B cell (primary cell): ENCODE measurements at regions not wholly inside any gene's neighbourhood (a gene's known extent, or its start where the extent isn't known, plus 50 kb on each side); places are given as distances from the start of the nearest gene placed in this dataset.
"Not testable (repeated sequence)": the region's sequence is repeated elsewhere in the genome, so short reads cannot be mapped to it uniquely, and the experiment has no call there.

ENCODE experiments used
- ATAC-seq: fragments of 200-7000 bp; cut with Tn5 transposase; one replicate; pipeline ENCODE4 v1.10.0; 2021; ENCODE audit warnings: low read depth, mild to moderate bottlenecking, moderate number of reproducible peaks, moderate library complexity
- CTCF ChIA-PET: fragments of 350-600 bp; sonication (Branson Sonifier 250); formaldehyde crosslinking; loops from one replicate; lab custom pipeline; 2021; ENCODE audit warnings: antibody characterized with exemption, inconsistent platforms; lab: Charles Lee
- POLR2A ChIA-PET: fragments of 350-600 bp; sonication (Branson Sonifier 250); formaldehyde crosslinking; loops from one replicate; lab custom pipeline; 2021; ENCODE audit warnings: antibody characterized with exemption; lab: Charles Lee
- DNase-seq: peaks from one replicate; pipeline ENCODE4 v3.0.0; 2013
- H2AFZ ChIP-seq: 2 replicates; pipeline ENCODE4 v1.6.1; 2012; ENCODE audit warnings: mild to moderate bottlenecking, low read depth, low read length; ENCODE audit not compliant: insufficient read depth, poor library complexity, severe bottlenecking
- H3K27ac ChIP-seq, 2 donors: 1 replicate in 1 of 2; 2 replicates in 1 of 2; pipeline ENCODE4 v1.5.1; 2012 to 2013; ENCODE audit warnings: low read length in 2 of 2, mild to moderate bottlenecking in 2 of 2, moderate library complexity in 1 of 2
- H3K27me3 ChIP-seq, 4 experiments: fragments of 200-600 bp in 1 of 4; sonication (generic) in 1 of 4; replicated peaks in 1 of 4; 1 replicate in 2 of 4; 2 replicates in 2 of 4; pipeline versions ENCODE4 v1.6.1 to v1.7.0; 2013 to 2016; ENCODE audit warnings: low read length in 3 of 4, mild to moderate bottlenecking in 2 of 4, mixed read lengths in 1 of 4, moderate library complexity in 1 of 4; ENCODE audit not compliant: insufficient read depth in 4 of 4, control insufficient read depth in 3 of 4; ENCODE audit errors: control extremely low read depth in 1 of 4
- H3K36me3 ChIP-seq, 2 experiments: replicated peaks in 1 of 2; 1 replicate in 1 of 2; 2 replicates in 1 of 2; pipeline versions ENCODE4 v1.6.1 to v1.7.1; 2013; ENCODE audit warnings: low read length in 1 of 2; ENCODE audit not compliant: insufficient read depth in 2 of 2, control insufficient read depth in 1 of 2; ENCODE audit errors: control extremely low read depth in 1 of 2, extremely low read depth in 1 of 2
- H3K4me1 ChIP-seq, 2 donors: fragments of 200-600 bp in 1 of 2; sonication (generic) in 1 of 2; 1 replicate in 1 of 2; 2 replicates in 1 of 2; pipeline versions ENCODE4 v1.5.1 to v1.6.1; 2013 to 2017; ENCODE audit warnings: low read length in 2 of 2; ENCODE audit not compliant: control insufficient read depth in 2 of 2, insufficient read depth in 2 of 2
- H3K4me2 ChIP-seq: replicated peaks from 2 replicates; pipeline ENCODE3; 2012; ENCODE audit warnings: mild to moderate bottlenecking, low read depth, low read length; ENCODE audit not compliant: poor library complexity, severe bottlenecking
- H3K4me3 ChIP-seq, 5 experiments: fragments of 200-600 bp in 1 of 5; sonication (generic) in 1 of 5; 1 replicate in 3 of 5; 2 replicates in 2 of 5; pipeline versions ENCODE4 v1.5.1 to v1.7.0; 2011 to 2016; ENCODE audit warnings: low read length in 4 of 5, mild to moderate bottlenecking in 4 of 5, low read depth in 2 of 5, control low read depth in 1 of 5, moderate library complexity in 1 of 5; ENCODE audit not compliant: insufficient read depth in 1 of 5; ENCODE audit errors: control extremely low read depth in 1 of 5, extremely low read depth in 1 of 5
- H3K79me2 ChIP-seq: fragments of 200-600 bp; sonication (generic); one replicate; pipeline ENCODE4 v1.6.0; 2016; ENCODE audit warnings: low read length; ENCODE audit not compliant: control insufficient read depth, insufficient read depth
- H3K9ac ChIP-seq: fragments of 200-600 bp; sonication (generic); 2 replicates; pipeline ENCODE4 v1.6.1; 2017; ENCODE audit warnings: mild to moderate bottlenecking, low read length, moderate library complexity
- H3K9me3 ChIP-seq, 3 donors: one replicate each; pipeline versions ENCODE4 v1.6.1 to v1.7.1; 2013; ENCODE audit warnings: low read length in 2 of 3; ENCODE audit not compliant: control insufficient read depth in 2 of 3, insufficient read depth in 1 of 3; ENCODE audit errors: control extremely low read depth in 1 of 3
- H4K20me1 ChIP-seq: 2 replicates; pipeline ENCODE4 v1.6.0; 2012; ENCODE audit warnings: mild to moderate bottlenecking, low read length; ENCODE audit not compliant: insufficient read depth, control insufficient read depth, poor library complexity, severe bottlenecking
- H3K27ac Mint-ChIP-seq: one replicate; pipeline ENCODE4 v1.8.0; 2021; ENCODE audit warnings: mixed read lengths
- H3K27me3 Mint-ChIP-seq: one replicate; pipeline ENCODE4 v1.8.0; 2021; ENCODE audit warnings: mixed read lengths
- H3K4me1 Mint-ChIP-seq: one replicate; pipeline ENCODE4 v1.8.0; 2021; ENCODE audit warnings: mixed read lengths
- H3K4me3 Mint-ChIP-seq: one replicate; pipeline ENCODE4 v1.8.0; 2021; ENCODE audit warnings: mixed read lengths
- H3K9me3 Mint-ChIP-seq: one replicate; pipeline ENCODE4 v1.8.0; 2022; ENCODE audit warnings: mixed read lengths; ENCODE audit not compliant: insufficient read depth
- EZH2 ChIP-seq: IDR thresholded peaks from 2 replicates; pipeline ENCODE4 v1.6.1; 2012; ENCODE audit warnings: borderline replicate concordance, low read depth, mild to moderate bottlenecking, moderate library complexity, low read length; ENCODE audit not compliant: insufficient read depth, poor library complexity, severe bottlenecking
- WGBS: methylation state at CpG from one replicate; pipeline ENCODE4 v1.1.5; 2013; ENCODE audit warnings: missing lambda C conversion rate; ENCODE audit not compliant: insufficient coverage; 5-methylcytosine and 5-hydroxymethylcytosine counted together
- intact Hi-C: fragments of 100-400 bp; cut with micrococcal nuclease; formaldehyde crosslinking; loops from one replicate; pipeline ENCODE4 v1.10.0; 2022
- TF ChIP-seq, protein P1 (sequence below): fragments of 200-600 bp; IDR thresholded peaks from one replicate; pipeline ENCODE4 v1.8.0; 2022; ENCODE audit warnings: antibody characterized with exemption, mild to moderate bottlenecking

DNA sequence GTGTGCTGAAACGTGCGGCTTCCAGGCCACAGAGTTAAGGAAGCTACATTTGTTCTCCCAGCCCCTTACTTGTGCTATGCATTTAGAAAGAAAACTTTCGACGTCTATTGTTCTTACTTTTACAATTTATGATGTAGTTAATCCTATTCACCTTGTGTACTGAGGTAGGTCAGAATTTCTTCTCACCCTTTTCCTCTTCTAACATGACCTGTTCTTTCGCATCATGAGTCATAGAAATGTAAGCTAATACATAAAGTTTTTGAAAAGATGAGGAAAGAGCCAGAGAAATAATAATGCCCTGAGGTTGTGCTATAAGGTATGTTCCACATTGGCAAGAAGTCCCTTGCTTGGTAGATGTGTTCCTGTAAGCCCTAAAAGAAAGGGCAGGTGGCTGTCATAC lies 298.3 kb downstream of the TRIML1 start:
- Mint-ChIP-seq H3K27ac (no peak overlapping the region), H3K9me3 (peaks cover 10% of the 10 kb centered on the region), H3K4me1 (no peaks in the 10 kb centered on the region), H3K4me3 (no peak overlapping the region), H3K27me3 (no peaks in the 10 kb centered on the region)
- Histone ChIP-seq H3K27ac (no peak overlapping the region), H2AFZ (no peak overlapping the region), H3K4me2 (no peak overlapping the region), H3K4me3 (no peak overlapping the region), H3K4me1 (no peaks in the 10 kb centered on the region), H3K9me3 (no peaks in the 10 kb centered on the region), H3K79me2 (no peaks in the 10 kb centered on the region), H3K9ac (no peak overlapping the region), H3K27me3 (no peaks in the 10 kb centered on the region), H3K36me3 (no peaks in the 10 kb centered on the region), H4K20me1 (no peaks in the 10 kb centered on the region)
- TF ChIP-seq EZH2, result no peak
- TF ChIP-seq, protein P1, sequence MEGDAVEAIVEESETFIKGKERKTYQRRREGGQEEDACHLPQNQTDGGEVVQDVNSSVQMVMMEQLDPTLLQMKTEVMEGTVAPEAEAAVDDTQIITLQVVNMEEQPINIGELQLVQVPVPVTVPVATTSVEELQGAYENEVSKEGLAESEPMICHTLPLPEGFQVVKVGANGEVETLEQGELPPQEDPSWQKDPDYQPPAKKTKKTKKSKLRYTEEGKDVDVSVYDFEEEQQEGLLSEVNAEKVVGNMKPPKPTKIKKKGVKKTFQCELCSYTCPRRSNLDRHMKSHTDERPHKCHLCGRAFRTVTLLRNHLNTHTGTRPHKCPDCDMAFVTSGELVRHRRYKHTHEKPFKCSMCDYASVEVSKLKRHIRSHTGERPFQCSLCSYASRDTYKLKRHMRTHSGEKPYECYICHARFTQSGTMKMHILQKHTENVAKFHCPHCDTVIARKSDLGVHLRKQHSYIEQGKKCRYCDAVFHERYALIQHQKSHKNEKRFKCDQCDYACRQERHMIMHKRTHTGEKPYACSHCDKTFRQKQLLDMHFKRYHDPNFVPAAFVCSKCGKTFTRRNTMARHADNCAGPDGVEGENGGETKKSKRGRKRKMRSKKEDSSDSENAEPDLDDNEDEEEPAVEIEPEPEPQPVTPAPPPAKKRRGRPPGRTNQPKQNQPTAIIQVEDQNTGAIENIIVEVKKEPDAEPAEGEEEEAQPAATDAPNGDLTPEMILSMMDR, result no peak
- intact Hi-C loops, result no loop called here
- no CpG with 5 or more reads among the region's 5 CpGs for WGBS
- DNase-seq, result no peak
- CTCF ChIA-PET, result no interaction called here
- ATAC-seq, result no peak
- POLR2A ChIA-PET, result no interaction called here

DNA sequence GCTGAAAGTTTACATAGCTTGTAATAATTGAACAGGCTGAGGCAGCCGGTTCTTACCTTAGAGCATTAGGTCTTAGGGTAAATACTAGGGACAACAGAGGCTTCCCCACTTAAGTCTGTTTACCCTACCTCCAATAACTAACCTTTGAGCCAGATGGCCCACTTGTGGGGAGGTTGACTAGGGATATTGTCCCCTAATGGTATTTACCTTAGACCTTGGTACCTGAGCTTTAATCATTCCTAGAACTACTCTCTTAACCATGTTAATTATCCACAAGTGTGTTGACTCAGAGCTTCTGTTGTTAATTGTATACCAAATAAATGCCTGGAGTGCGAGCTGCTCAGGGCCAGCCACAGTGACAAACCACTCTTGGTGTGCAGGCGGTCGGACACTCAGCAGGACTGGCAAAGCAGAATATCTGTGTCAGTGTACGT lies 299.2 kb downstream of the TRIML1 start:
- CTCF ChIA-PET, H3K4me3 Mint-ChIP-seq, H4K20me1 ChIP-seq, H3K27me3 ChIP-seq, H3K79me2 ChIP-seq, H3K4me3 ChIP-seq, H3K4me1 Mint-ChIP-seq, H3K9me3 Mint-ChIP-seq, H3K27ac Mint-ChIP-seq, H3K27me3 Mint-ChIP-seq, H3K9ac ChIP-seq, H3K4me2 ChIP-seq, intact Hi-C loops, DNase-seq, H3K9me3 ChIP-seq, H3K27ac ChIP-seq, ATAC-seq, H3K4me1 ChIP-seq, H2AFZ ChIP-seq, POLR2A ChIA-PET, H3K36me3 ChIP-seq: not testable (repeated sequence)
- WGBS, result 97% methylated on average over 3 of the region's 5 CpGs
